Activated T-cell treated with anti-CD3 and anti-CD28 coated beads for 24 hours (primary cell): ENCODE measurements at regions not wholly inside any gene's neighbourhood (a gene's known extent, or its start where the extent isn't known, plus 50 kb on each side); places are given as distances from the start of the nearest gene placed in this dataset.

ENCODE experiments used
- DNase-seq: peaks from one replicate; pipeline ENCODE4 v3.0.0-alpha.2; 2020; ENCODE audit warnings: low read depth

DNA sequence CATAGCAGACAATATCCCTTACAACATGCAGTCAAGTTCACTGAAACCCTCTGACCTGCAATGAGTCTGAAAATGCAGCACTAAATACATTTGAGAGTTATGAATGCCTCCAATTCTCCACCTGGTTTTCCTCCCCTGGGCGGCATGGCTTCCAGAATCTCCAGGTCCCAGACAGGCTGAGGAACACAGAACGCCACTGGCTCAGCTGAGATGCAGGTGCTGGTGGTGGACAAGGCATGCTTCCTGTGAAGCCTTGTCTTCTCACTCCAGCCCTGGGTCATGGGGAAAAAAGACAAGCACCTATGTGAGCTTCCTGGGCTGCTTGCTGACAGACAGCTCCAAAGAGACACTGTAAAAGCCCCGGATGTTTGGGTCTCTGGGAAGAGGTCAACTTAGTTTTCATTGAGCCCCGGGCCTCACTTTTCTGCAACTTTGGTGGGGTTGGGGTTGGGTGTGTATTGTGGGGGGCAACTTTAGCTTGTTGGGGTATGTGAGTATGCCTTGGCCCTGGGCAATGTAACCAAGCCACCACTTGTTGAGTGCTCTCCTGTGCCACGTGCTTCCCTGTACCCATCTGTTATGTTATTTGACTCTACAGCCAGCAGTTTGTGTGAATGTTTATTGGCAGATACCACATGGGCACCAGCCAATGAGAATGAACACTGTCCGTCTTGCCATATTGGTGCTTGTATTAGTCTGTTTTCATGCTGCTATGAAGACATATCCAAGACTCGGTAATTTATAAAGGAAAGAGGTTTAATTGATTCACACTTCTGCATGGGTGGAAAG, 127.8 kb downstream of the EMX2 start:
- no peak for DNase-seq

DNA sequence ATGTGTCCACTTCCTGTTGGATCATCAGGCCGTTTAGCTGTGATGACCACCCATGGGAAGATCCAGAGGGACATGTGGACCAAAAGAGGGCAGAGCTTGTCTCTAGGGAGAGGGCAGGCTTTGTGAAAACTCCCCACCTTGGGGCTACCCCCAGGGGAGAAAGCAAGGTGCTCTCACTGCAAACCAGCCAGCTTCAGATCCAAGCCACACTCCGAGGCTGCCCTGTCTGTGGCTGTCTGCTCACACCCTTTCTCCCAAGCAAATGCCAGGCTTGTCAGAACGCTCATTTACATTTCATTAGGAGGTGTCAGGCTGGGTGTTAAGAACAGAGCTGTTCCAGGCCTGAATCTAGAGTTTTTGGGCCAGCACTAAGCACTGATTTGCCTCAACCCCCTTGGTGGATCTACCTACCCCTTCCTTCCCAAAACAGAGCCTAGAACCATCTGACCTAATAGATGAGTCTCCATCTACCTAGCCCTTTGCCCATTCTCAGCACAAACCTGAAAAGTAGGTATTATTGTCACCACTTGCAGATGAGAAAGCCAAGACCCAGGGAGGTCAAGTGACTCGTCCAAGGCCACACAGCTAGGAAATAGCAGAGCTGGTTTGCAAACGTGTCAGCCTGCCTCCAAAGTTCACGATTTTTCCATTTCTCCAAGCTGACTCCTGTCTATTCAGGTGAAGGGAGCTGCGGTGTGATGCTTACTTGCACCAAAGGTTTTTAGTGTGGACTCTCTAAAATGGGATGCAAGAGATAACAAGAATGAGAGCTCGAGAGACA, 130.9 kb downstream of the EMX2 start:
- DNase-seq: no peak

- no peak for DNase-seq
These were observed 131.7 kb downstream of the EMX2 start for GRCh38 chr10:117674201-117674600.

DNA sequence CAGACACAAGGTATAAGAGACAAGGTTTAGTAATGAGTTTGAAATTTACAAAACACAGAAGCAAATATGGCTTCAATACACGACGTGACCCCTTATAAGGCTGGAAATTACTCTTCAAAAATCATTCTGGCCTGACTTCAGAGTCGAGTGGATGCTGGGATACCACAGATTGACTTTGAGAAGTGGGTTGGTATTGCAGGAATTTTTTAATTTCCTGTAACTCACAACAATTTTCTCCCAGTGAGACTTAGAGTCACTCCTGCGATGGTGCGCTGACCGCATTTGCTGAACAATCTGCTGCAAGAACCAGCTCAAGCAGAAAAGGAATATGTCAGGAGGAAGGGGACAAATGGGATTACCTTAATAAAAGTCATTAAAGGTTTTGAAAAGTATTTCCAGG, 132.1 kb downstream of the EMX2 start:
- no peak for DNase-seq

GRCh38 chr10:117675514-117676055, 133.0 kb downstream of the EMX2 start:
- DNase-seq: no peak

- no peak for DNase-seq
These were observed 134.7 kb downstream of the EMX2 start for GRCh38 chr10:117677239-117677638.

DNA sequence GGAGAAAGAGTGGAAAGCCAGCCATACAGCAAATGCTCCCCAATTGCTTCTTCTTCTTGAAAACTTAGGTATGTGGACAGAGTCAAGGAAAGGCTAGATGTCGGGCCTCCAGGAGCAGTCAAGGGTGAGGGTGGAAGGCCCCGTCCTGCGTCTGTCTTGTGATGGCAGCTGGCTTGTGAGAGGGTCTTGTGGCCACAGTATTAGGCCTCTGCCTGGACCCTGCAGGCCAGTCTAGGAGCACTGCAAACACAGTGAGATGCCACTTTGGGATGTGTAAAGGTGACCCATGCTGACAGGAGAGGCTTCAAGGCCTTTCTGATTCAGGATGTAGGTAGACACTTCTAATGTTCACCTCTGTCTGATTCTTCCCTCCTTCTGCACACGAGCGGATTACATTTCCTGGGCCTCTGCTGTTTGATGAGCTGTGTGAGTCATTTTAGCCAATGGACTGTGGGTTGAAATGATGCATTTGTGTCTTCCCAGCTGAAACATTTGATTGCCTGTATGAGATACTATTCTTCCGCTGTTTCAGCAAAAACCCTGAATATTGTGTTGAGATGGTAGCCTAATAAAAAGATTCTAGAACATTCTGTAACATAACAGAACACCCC, 135.4 kb downstream of the EMX2 start:
- no peak for DNase-seq

- no peak for DNase-seq
These were observed 138.1 kb downstream of the EMX2 start for GRCh38 chr10:117680601-117681000.

DNA sequence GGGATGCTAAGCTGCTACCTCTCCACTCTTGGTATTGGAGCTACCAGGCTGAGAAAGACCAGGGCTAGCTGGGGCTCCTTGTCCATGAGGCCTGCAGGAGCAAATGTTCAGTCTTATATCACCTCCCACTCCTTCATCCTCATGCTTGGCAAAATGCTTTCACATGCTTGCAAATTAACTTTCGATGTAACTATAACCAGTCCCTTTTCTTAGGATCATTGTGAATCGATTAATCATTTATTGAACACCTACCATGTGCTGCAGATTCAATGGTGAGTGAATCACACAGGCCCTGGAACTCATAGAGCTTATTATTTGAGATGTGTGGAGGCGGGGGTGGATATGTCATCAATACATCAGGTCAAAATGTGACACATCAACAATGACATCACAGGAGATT, 138.6 kb downstream of the EMX2 start:
- no peak for DNase-seq

- DNase-seq: no peak
These were observed 141.6 kb downstream of the EMX2 start for GRCh38 chr10:117684046-117684610.

- DNase-seq: no peak
These were observed 142.2 kb downstream of the EMX2 start for GRCh38 chr10:117684672-117685211.

DNA sequence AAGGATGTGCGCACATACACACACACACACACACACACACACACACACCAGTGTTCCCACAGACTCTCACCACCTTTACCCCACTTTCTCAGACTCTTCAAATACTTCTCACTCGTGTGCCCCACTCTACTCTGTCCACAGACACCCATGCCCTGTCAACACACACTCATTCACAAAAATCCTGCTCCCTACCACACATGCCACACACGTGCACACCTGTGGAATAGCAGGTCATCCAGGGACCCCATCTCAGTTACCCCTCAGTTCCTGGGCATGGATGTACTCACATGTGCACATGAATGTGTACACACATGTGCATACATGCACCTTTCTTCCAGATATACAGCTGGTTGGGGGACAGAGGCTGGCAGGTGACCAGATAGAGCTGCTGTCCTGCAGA, 142.9 kb downstream of the EMX2 start:
- DNase-seq: no peak

DNA sequence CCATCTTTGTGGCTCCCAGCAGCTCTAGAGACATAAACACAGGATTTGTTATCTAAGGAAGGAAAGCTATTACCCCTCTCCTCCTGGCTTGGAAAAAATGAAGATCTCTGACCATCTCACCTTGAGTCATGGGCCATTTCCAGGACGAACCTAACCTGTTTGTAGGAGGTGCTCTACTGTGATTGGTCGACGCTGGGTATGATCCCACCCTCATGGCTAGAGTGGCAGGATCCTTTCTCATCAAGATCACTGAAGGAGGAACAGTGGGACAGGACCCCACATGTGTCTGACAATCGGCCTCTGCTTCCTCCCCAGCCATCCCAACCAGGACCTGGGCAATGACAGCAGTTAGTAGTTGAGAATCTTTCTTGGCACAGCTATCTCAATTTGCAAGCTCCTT, 144.1 kb downstream of the EMX2 start:
- no peak for DNase-seq

DNA sequence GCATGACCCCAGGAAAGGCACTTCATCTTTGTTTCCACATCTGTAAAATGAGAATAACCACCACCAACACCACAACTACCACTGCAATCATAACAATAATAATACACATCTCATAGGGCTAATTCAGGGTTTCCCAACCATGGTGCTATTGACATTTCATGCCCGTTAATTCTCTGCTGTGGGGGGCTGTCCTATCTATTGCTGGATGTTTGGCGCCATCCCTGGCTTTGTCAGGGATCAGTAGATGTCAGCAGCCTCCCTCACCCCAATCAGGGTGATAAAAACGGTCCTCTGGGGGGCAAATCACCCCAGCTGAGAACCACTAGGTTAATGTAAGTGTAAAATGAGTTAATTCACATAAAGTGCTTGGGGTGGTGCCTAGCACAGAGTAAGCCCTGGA, 145.8 kb downstream of the EMX2 start:
- no peak for DNase-seq

GRCh38 chr10:117689566-117689965, 147.0 kb downstream of the EMX2 start:
- no peak for DNase-seq

DNA sequence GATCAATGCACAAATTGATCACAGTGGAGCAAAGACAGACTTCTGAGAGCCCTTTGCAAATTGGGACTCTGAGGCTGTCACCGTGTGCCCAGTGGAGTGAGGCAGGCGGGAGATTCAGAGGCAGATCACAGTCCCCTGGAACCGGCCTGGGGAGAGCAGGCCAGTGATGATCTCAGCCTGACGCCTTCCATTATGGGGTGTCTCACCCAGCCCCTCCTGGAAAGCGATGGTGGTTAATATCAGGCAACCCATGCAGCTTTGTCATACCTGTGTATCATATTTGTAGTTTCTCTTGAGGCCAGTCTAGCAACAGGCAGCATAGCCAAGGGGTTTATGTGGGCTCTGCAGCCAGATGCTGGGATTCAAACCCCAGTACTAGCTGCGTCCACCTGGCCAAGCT, 147.8 kb downstream of the EMX2 start:
- DNase-seq: no peak

DNA sequence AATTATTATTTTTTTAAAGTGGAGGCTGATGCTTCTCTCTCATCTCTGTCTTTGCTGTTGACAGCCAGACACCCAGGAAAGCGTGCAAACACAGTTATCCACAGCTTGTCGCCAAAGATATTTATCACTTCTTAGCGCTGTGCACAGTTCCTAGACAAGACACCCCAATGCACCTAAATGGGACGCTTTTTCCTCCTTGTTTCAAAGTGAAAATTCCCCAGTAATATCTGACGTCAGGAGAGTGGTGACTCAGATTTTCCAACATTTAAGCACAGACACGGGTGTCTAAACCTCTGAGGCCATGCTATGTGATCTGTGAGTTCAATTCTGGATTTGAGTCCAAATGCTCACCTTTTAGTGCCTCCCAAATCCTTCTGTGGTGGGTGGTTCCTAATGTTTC, 151.6 kb downstream of the EMX2 start:
- DNase-seq: no peak

GRCh38 chr10:117697402-117697801, 154.9 kb downstream of the EMX2 start:
- no peak for DNase-seq

GRCh38 chr10:117698809-117699208, 156.3 kb downstream of the EMX2 start:
- no peak for DNase-seq

- no peak for DNase-seq
These were observed 157.0 kb downstream of the EMX2 start for GRCh38 chr10:117699436-117700075.

GRCh38 chr10:117710181-117710798, 167.7 kb downstream of the EMX2 start:
- DNase-seq: no peak
